ENCODE measurements at regions not wholly inside any gene's neighbourhood (a gene's known extent, or its start where the extent isn't known, plus 50 kb on each side); places are given as distances from the start of the nearest gene placed in this dataset.
"Not testable (repeated sequence)": the region's sequence is repeated elsewhere in the genome, so short reads cannot be mapped to it uniquely, and the experiment has no call there.

DNA sequence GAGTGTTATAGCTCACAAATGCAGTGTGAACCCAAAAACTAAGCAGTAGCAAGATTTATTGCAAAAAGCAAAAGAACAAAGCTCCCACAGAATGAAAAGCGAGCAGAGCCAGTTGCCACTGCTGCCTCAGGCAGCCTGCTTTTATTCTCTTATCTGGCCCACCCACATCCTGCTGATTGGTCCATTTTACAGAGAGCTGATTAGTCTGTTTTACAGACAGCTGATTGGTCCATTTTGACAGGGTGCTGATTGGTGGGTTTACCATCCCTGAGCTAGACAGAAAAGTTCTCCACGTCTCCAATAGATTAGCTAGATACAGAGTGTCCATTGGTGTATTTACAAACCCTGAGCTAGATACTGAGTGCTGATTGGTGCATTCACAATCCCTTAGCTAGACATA lies 55.1 kb upstream of the VASH1 start:
- not testable (repeated sequence) for TF ChIP-seq CTCF, POLR2A (IDR thresholded peaks at IDR 0.05)

Data from suprapubic skin (tissue), 3 donors.